OCI-M2 (cell line): ENCODE measurements at regions not wholly inside any gene's neighbourhood (a gene's known extent, or its start where the extent isn't known, plus 50 kb on each side); places are given as distances from the start of the nearest gene placed in this dataset.

Experiments
- DNase-seq: peaks from one replicate; lab custom pipeline; 2025; ENCODE audit not compliant: unreplicated experiment; lab: John Stamatoyannopoulos, UW

GRCh38 chr10:8527773-8528172 lies 473.3 kb downstream of the GATA3 start:
- no peak for DNase-seq

GRCh38 chr10:8531116-8531515 lies 476.6 kb downstream of the GATA3 start:
- DNase-seq: no peak

DNA sequence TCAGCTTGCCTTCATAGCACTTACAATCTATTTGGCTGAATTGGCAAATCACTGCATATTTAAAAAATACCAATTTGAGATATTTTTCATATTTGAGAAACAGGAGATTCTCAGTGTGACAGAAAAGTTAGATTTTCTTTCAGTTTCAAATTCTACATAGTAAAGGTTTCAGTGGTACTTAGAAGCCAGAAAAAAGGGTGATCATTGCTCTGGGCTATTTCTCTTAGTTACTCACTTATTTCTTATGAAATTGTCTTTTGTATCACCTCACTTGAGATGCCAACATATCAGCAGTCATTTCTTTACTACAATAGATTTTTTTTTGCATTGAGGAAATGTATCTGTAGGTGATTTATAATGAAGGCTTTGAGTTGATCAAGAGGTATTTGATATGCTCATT lies 478.2 kb downstream of the GATA3 start:
- DNase-seq: no peak

DNA sequence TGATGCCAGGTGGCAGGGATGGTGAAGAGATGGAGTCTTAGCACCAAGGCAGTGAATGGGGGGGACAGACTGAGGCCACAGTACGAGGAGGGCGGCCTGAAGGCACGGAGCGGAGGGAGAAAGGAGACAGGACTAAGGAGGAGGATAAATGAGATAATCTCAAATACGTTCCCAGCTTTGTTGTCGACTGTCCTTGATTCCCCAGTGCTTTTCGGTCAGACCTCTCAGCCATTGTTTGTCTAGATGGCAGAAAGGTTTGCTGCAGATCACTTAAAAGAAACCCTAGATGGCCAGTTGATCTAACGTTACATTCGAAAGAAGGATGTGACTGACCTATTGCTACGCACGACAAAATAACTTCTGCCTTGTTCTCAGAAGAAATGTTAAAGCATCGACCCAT lies 479.0 kb downstream of the GATA3 start:
- DNase-seq: no peak

GRCh38 chr10:8534096-8534495 lies 479.6 kb downstream of the GATA3 start:
- DNase-seq: no peak

GRCh38 chr10:8534891-8535290 lies 480.4 kb downstream of the GATA3 start:
- DNase-seq: no peak

GRCh38 chr10:8539056-8539455 lies 484.6 kb downstream of the GATA3 start:
- no peak for DNase-seq

DNA sequence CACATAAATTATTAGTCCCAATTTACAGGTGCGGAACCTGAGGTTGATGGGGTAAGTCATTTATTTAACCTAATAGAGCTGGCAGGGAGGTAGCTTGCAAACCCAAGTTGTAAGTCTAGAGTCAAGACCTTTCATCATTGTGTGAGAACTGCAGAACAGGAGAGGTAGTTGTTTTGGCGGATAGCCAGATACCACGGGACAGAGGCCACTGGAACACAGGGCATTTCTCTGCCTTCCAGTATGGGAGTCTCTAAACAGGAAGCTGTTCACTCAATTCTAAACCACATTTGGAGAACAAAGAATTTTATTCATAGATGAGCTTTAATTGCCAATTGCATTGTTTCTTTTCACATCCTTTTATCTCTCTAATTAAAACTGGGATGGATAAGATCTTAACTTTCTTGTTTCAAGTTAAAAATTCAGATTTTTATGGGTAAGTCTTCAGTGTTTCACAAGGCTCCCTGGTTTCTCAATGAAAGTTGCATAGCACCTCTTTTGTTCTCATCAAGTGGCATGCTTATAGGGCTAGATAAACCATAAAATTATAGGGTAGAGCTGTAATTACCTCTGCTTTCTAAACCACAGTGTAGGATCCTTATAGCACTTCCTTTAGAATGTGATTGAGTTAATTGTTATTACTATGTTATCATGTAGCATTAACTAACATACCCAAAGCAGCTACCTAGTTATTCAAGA lies 489.0 kb downstream of the GATA3 start:
- no peak for DNase-seq

GRCh38 chr10:8544057-8544380 lies 489.5 kb downstream of the GATA3 start:
- DNase-seq: no peak

DNA sequence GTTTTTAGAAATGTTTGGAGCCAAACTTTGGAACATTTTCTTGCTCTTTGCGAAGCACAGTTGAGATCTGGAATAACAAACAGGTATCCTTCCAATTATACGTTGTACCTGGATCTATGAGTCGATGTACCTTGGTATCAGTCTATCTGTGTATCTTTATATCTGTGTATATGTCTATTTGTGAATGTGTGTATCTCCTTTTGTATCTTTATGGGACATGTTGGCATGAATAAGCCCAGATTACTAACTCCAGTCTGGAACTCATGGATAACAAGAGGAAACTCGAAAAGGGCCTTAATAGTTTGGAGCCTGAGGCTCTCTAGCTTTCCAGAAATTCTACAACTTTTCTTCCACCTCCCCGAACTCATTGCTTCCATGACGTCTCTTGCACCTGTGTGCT lies 490.0 kb downstream of the GATA3 start:
- no peak for DNase-seq

DNA sequence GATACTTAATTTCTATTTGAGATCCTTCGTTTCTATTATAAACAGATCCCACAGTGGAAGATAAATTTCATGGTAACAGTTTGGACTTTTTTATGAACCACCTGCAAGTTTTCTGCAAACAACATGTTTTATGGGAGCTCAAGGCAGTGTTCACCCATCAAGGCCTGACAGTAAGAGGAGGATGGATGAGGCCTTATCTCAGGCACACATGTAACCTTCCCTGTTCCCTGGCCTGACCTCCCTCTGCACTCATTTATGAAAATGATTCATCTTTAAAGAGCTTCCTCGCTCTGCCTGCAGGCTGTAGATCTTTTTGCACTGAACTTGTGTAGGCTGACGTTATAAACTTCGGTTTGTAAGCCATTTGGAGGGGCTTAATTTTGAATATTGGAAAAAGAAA lies 500.1 kb downstream of the GATA3 start:
- DNase-seq: no peak

DNA sequence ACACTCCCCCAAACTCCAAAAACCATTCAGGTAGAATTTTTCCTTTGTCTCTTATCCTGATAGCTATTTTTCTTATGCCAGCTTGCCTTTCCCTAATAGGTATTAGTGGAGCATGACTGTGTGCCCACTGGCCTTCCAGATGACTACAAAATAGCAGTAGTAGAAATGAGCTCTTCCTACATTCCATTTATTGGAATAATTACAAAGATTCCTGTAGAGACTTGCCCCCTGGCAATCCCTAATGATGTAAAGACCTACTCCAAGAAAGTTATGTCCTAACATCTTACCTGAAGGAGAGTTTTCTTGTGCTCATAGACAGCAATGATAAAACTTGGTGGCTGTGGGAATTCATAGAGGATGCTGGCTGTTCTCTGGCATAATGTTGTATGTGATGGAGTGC lies 501.8 kb downstream of the GATA3 start:
- DNase-seq: no peak

DNA sequence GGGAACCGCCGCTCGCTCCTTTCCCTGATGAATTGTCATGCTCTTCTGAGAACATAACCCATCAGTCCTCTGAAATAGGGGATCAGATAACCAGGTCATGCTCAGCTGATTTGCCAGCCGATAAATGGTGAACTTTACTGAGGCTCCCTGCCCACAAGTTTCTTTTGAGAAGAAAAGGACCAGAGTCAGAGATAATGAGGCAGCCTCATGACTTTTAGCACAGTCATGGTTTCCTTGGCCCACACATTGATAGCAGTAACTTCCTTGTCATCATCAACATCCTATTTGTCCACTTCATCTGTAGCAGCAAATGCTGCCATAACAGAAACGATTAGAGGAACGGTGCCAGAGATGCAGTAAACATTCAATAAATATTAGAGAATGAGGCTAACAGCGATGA lies 509.0 kb downstream of the GATA3 start:
- DNase-seq: no peak

DNA sequence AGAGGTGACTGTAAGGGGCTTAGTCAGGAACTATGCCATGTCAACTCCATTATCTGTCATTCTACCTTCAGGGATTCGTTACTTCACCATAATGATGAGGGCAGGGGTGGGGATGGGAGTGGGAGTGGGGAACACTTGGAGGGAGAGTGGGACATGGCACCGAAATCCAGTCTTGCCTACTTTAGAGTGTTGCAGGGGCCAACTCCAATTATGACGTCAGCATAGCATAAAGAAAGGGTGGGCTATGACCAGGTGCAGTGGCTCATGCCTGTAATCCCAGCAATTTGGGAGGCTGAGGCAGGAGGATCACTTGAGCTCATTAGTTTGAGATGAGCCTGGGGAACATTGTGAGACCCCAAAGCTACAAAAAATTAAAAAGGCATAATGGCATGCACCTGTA lies 512.2 kb downstream of the GATA3 start:
- no peak for DNase-seq

DNA sequence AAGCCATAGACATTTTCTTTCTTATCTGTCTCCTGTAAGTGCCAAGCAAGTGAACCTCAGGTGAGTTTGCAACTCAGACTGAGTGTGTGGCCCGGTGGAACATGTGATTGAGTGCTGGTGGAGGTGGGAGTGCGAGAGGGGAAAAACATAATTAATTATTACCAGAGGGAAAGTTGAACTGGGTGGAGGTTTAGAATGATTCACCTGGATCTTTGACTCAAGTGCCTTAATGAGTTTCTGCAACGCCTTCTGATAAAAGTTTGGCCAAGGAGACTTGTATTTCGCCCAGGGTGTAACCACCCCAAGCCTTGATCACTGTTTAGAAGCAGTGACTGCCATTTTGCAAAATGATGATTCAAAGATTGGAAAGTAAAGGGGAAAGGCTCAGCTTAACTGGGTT lies 513.9 kb downstream of the GATA3 start:
- no peak for DNase-seq

- DNase-seq: no peak
Observed at GRCh38 chr10:8575620-8576019, 521.1 kb downstream of the GATA3 start.

DNA sequence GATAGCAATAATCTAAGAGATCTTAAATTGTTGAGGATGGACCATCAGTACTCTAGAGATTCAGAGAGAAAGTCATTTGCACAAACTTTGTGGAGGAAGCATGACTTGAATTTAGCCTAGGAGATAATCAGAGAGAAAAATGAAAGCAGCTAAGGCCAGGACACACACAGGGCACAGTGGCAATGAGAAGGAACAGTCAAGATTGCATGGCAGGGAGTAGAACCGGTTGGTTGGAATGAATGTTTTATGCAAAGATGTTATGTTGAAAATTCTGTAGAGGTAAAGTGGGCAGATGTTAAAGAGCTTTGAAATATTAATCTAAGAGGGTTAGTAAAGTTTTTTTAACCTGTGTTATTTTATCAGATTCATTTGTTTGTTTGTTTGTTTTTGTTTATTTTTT lies 521.8 kb downstream of the GATA3 start:
- no peak for DNase-seq

DNA sequence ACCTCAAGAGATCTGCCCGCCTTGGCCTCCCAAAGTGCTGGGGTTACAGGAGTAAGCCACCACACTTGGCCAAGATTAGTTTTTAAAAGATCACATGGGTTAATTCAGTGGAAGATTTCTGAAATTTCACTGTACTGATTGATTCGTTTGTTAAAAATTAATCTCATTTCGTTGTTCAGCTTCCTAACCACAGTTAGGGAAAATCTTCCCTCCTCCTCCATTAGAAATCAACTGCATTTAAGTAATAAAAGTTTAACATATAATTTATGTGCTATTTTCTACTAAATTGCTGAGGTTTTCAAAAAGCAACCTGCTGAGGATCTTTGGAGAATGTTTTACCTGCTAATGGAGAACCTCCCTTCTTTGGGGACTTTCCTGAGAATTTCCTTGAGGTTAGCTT lies 522.4 kb downstream of the GATA3 start:
- no peak for DNase-seq

DNA sequence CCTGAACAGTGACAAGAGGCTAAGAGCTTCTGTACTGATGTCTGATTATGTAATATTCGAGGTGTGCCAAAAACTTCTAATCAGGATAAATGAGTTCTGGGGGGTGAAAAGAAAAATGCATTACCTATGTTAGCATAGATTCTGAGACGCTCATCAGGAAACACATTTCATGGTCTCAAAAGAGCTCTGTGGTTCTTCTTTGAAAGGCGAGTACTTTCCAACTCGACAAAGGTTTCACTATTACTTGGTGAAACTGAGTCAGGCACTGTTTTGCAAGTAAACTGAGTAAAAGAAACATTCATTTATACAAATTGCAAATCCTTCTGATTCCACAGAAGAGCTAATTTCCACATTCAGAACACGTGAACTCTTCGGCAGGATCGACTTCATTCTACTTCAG lies 523.2 kb downstream of the GATA3 start:
- DNase-seq: no peak

DNA sequence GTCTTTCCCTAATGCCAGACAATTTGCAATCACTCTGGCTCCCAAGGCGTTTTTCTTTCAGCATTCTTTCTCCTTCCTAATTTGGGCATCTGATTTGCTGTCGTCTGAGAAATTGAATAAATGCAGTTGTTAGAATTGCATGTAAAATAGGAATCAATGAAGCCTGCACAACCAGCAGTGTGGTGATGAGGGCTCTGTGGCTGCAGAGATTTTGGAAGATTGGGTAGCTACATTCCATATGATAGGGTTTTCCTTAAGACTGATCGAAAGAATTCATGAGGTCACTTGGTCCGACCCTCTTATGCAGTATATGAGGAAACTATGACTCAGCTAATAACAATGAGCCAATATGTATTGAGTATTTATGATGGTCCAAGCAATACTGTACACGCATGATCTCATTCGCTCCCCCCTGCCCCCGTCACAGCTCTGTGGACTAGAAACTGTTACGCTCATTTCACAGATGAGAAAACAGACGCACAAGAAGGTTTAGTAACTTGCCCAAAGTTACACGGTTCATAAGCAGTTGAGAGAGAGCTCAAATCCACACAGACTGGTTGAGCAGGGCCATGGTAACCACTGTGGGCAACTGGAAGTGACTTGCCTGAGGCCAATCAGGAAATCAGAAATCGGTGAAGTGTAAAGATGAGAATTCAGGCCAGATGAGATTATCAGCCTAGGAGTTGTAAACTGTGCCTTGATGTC lies 527.2 kb downstream of the GATA3 start:
- no peak for DNase-seq

- DNase-seq: no peak
Observed at GRCh38 chr10:8583096-8583495, 528.6 kb downstream of the GATA3 start.

DNA sequence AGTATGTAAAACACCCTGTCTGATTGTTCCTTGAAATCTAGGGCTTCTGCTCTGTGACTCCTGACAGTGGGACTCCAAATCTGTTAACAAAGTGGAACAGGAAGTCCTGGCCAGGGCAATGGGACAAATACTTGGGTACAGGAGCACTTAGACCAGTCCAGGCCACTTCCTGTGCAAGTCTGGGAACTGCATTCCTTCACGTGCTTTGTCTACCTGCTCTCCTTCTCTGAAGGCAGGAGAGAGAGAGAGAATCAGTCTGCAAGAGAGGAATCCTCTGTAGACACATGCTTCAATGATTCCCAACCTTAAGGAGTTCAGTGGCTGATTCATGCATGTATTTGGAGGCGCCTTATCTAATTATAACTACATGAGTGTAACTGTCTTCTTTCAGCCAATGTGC lies 530.2 kb downstream of the GATA3 start:
- no peak for DNase-seq

DNA sequence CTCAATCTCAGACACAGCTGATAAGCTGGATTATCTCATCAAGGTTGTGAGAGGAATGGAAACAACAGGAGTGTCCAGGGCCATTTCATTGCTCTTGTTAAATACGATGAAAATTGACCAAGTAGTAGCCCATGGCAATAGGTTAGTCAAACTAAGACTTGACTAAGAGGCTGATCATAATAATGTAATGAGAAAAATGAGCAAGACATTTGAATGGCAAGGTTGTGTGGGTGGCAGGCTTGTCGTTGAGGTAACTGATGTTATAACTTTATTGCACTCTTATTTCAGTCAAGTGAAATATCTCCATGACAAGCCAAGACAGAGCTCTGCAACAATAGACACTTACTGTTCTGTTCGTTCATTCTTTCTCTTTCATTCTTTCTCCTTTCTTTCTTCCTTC lies 532.0 kb downstream of the GATA3 start:
- no peak for DNase-seq
